GM12878 (cell line): ENCODE measurements at regions not wholly inside any gene's neighbourhood (a gene's known extent, or its start where the extent isn't known, plus 50 kb on each side); places are given as distances from the start of the nearest gene placed in this dataset.

Experiments
- ATAC-seq: fragments of 200-7000 bp; cut with Tn5 transposase; 3 replicates; pipeline ENCODE4 v1.9.1; 2020; ENCODE audit warnings: mild to moderate bottlenecking, moderate library complexity
- BruUV-seq: library from RNA; stranded (reverse); fragments of 400-500 nt; replicated peaks from 2 replicates; lab custom pipeline; 2021; lab: Mats Ljungman, UMichigan
- CTCF ChIA-PET: fragments of 300-600 bp; sonication (Branson Sonifier 250); formaldehyde crosslinking; extraction: SDS; loops from one replicate; lab custom pipeline; 2021; ENCODE audit warnings: inconsistent platforms; lab: Yijun Ruan, JAX
- POLR2A ChIA-PET: fragments of 350-600 bp; formaldehyde crosslinking; extraction: SDS; loops from one replicate; lab custom pipeline; 2021; ENCODE audit warnings: inconsistent platforms; lab: Charles Lee
- RAD21 ChIA-PET: fragments of 300-600 bp; sonication (Branson Sonifier 250); formaldehyde crosslinking; loops from one replicate; lab custom pipeline; 2023; ENCODE audit warnings: antibody characterized with exemption; ENCODE audit not compliant: unreplicated experiment; lab: Charles Lee
- SMC1A ChIA-PET: fragments of 300-600 bp; sonication (Branson Sonifier 250); formaldehyde crosslinking; loops from one replicate; lab custom pipeline; 2023; ENCODE audit not compliant: unreplicated experiment, uncharacterized antibody; lab: Charles Lee
- DNase-seq: peaks from one replicate; pipeline ENCODE4 v3.0.0-alpha.2; 2011; ENCODE audit warnings: low read depth, low spot score
- FAIRE-seq: peaks from 3 replicates; lab custom pipeline; 2011; peaks lifted over from hg19 to GRCh38; lab: Jason Lieb, UNC
- H2AFZ ChIP-seq: 2 replicates; pipeline ENCODE4 v1.6.0; 2011; ENCODE audit warnings: low read depth, low read length, control low read depth; ENCODE audit not compliant: control insufficient read depth
- H3K27ac ChIP-seq: 2 replicates; pipeline ENCODE4 v1.5.1; 2011; ENCODE audit warnings: control low read depth; ENCODE audit not compliant: control insufficient read depth, insufficient read depth
- H3K27me3 ChIP-seq, 2 experiments: replicated peaks in 1 of 2; 2 replicates each; pipeline versions ENCODE4 v1.6.0 to v1.6.1; 2011; ENCODE audit warnings: low read length in 1 of 2; ENCODE audit not compliant: control insufficient read depth in 2 of 2, insufficient read depth in 2 of 2
- H3K36me3 ChIP-seq, 2 experiments: 2 replicates each; pipeline ENCODE4 v1.5.1; 2011; ENCODE audit warnings: low read length in 1 of 2; ENCODE audit not compliant: control insufficient read depth in 2 of 2, insufficient read depth in 2 of 2
- H3K4me1 ChIP-seq: 2 replicates; pipeline ENCODE4 v1.6.1; 2011; ENCODE audit warnings: mild to moderate bottlenecking, low read length, moderate library complexity, mixed read lengths; ENCODE audit not compliant: control insufficient read depth, insufficient read depth
- H3K4me2 ChIP-seq: 2 replicates; pipeline ENCODE4 v1.6.0; 2011; ENCODE audit warnings: control low read depth; ENCODE audit not compliant: control insufficient read depth, insufficient read depth
- H3K4me3 ChIP-seq: fragments of 200-600 bp; sonication (generic); 2 replicates; pipeline ENCODE4 v1.5.1; 2016
- H3K79me2 ChIP-seq: 2 replicates; pipeline ENCODE4 v1.6.0; 2011; ENCODE audit warnings: low read length; ENCODE audit not compliant: control insufficient read depth, insufficient read depth
- H3K9ac ChIP-seq: 2 replicates; pipeline ENCODE4 v1.8.0; 2011; ENCODE audit warnings: low read length, control low read depth, mixed read lengths; ENCODE audit not compliant: control insufficient read depth, insufficient read depth
- H3K9me3 ChIP-seq: replicated peaks from 3 replicates; pipeline ENCODE4 v1.5.1; 2011; ENCODE audit warnings: mild to moderate bottlenecking, low read length; ENCODE audit not compliant: control insufficient read depth, insufficient read depth
- H4K20me1 ChIP-seq: 2 replicates; pipeline ENCODE4 v1.6.0; 2011; ENCODE audit not compliant: control insufficient read depth, insufficient read depth
- ATF3 ChIP-seq: IDR thresholded peaks from 2 replicates; pipeline ENCODE4 v1.6.1; 2011; ENCODE audit warnings: low read depth, mild to moderate bottlenecking, low read length, moderate library complexity, borderline replicate concordance; ENCODE audit errors: extremely low read depth
- BCLAF1 ChIP-seq: fragments of 450-650 bp; IDR thresholded peaks from 2 replicates; pipeline ENCODE4 v1.6.1; 2017; ENCODE audit warnings: antibody characterized with exemption, mild to moderate bottlenecking, moderate library complexity
- CBFB ChIP-seq: IDR thresholded peaks from 2 replicates; pipeline ENCODE4 v1.6.1; 2016; ENCODE audit warnings: antibody characterized with exemption, low read depth
- CHD1 ChIP-seq: IDR thresholded peaks from 2 replicates; pipeline ENCODE4 v1.6.1; 2012; ENCODE audit warnings: low read depth, low read length, improper control_type of control experiment
- GATAD2B ChIP-seq: fragments of 450-650 bp; conservative IDR thresholded peaks from 2 replicates; pipeline ENCODE4 v1.6.1; 2017; ENCODE audit warnings: low read depth, mild to moderate bottlenecking, moderate library complexity
- MEF2A ChIP-seq: IDR thresholded peaks from 2 replicates; pipeline ENCODE4 v1.6.1; 2011; ENCODE audit warnings: low read depth, mild to moderate bottlenecking, low read length, moderate library complexity; ENCODE audit not compliant: insufficient read depth
- RAD51 ChIP-seq: fragments of 450-650 bp; IDR thresholded peaks from 2 replicates; pipeline ENCODE4 v1.6.1; 2016; ENCODE audit warnings: moderate library complexity, mild to moderate bottlenecking, inconsistent platforms
- ZNF592 ChIP-seq: fragments of 450-650 bp; IDR thresholded peaks from 2 replicates; pipeline ENCODE4 v1.6.1; 2017; ENCODE audit warnings: mild to moderate bottlenecking, moderate library complexity
- WGBS: methylation state at CpG from one replicate; pipeline ENCODE4 v1.1.6; 2016; ENCODE audit warnings: low lambda C conversion rate; ENCODE audit not compliant: insufficient replicate concordance, insufficient coverage; ENCODE audit errors: missing lambda C conversion rate; 5-methylcytosine and 5-hydroxymethylcytosine counted together
- in situ Hi-C: fragments of 300-500 bp; cut with MboI; formaldehyde crosslinking; loops from 9 replicates; pipeline ENCODE4 v1.14.3; 2018; ENCODE audit warnings: mixed read lengths
- intact Hi-C: fragments of 100-400 bp; cut with micrococcal nuclease; formaldehyde crosslinking; loops from one replicate; pipeline ENCODE4 v1.14.2; 2022; ENCODE audit not compliant: unreplicated experiment

GRCh38 chr6:86477500-86478148, 459.7 kb upstream of the HTR1E start:
- H3K27me3 ChIP-seq: no peaks in the 10 kb centered on the region
- FAIRE-seq: no peak
- CTCF ChIA-PET: no interaction called here
- no TSS peak for BruUV-seq
- H3K27ac ChIP-seq: no peak overlapping the region
- H4K20me1 ChIP-seq: no peaks in the 10 kb centered on the region
- H3K79me2 ChIP-seq: no peaks in the 10 kb centered on the region
- H2AFZ ChIP-seq: no peak overlapping the region
- WGBS: 38% methylated on average over 9 of the region's 9 CpGs
- no peak overlapping the region for H3K4me2 ChIP-seq
- SMC1A ChIA-PET: no interaction called here
- no peaks in the 10 kb centered on the region for H3K9me3 ChIP-seq
- no peak for ATAC-seq
- no peak overlapping the region for H3K4me3 ChIP-seq
- no peak for TF ChIP-seq CHD1
- TF ChIP-seq GATAD2B: no peak
- no peak for TF ChIP-seq CBFB
- no peak for TF ChIP-seq RAD51
- H3K9ac ChIP-seq: no peak overlapping the region
- intact Hi-C loops: no loop called here
- in situ Hi-C loops: no loop called here
- POLR2A ChIA-PET: no interaction called here
- RAD21 ChIA-PET: no interaction called here
- no peaks in the 10 kb centered on the region for H3K4me1 ChIP-seq
- DNase-seq: no peak
- no peaks in the 10 kb centered on the region for H3K36me3 ChIP-seq

- H2AFZ ChIP-seq: no peak overlapping the region
- POLR2A ChIA-PET: no interaction called here
- H3K9ac ChIP-seq: no peak overlapping the region
- in situ Hi-C loops (no loop called here), intact Hi-C loops (no loop called here)
- ATAC-seq (no peak), FAIRE-seq (no peak), DNase-seq (no peak)
- H3K9me3 ChIP-seq: no peaks in the 10 kb centered on the region
- H3K79me2 ChIP-seq: no peaks in the 10 kb centered on the region
- no peak overlapping the region for H3K27ac ChIP-seq
- H3K27me3 ChIP-seq: no peaks in the 10 kb centered on the region
- no peaks in the 10 kb centered on the region for H3K4me1 ChIP-seq
- WGBS: 19% methylated on average over 4 of the region's 4 CpGs
- H3K36me3 ChIP-seq: no peaks in the 10 kb centered on the region
- H4K20me1 ChIP-seq: no peaks in the 10 kb centered on the region
- CTCF ChIA-PET: no interaction called here
- no peak for TF ChIP-seq ZNF592
- TF ChIP-seq MEF2A: no peak
- TF ChIP-seq ATF3: no peak
- no peak for TF ChIP-seq BCLAF1
- TF ChIP-seq RAD51: no peak
- no peak overlapping the region for H3K4me2 ChIP-seq
- no peak overlapping the region for H3K4me3 ChIP-seq
- SMC1A ChIA-PET: no interaction called here
- RAD21 ChIA-PET: no interaction called here
- no TSS peak for BruUV-seq
Measured at GRCh38 chr6:86476311-86476710, 461.0 kb upstream of the HTR1E start.
